GM12892 (cell line): ENCODE measurements at regions not wholly inside any gene's neighbourhood (a gene's known extent, or its start where the extent isn't known, plus 50 kb on each side); places are given as distances from the start of the nearest gene placed in this dataset.

Experiments used
- POLR2A ChIP-seq: IDR thresholded peaks from 2 replicates; pipeline ENCODE4 v1.6.1; 2011; ENCODE audit warnings: low read depth, low read length, control low read depth
- TAF1 ChIP-seq: IDR thresholded peaks from 2 replicates; pipeline ENCODE4 v1.6.1; 2011; ENCODE audit warnings: low read depth, mild to moderate bottlenecking, control low read depth, low read length, borderline replicate concordance

GRCh38 chr2:133865141-133865540 is 296.9 kb upstream of the NCKAP5 start:
- TF ChIP-seq POLR2A (no peak), TAF1 (no peak)
